ENCODE measurements at regions not wholly inside any gene's neighbourhood (a gene's known extent, or its start where the extent isn't known, plus 50 kb on each side); places are given as distances from the start of the nearest gene placed in this dataset.

DNA sequence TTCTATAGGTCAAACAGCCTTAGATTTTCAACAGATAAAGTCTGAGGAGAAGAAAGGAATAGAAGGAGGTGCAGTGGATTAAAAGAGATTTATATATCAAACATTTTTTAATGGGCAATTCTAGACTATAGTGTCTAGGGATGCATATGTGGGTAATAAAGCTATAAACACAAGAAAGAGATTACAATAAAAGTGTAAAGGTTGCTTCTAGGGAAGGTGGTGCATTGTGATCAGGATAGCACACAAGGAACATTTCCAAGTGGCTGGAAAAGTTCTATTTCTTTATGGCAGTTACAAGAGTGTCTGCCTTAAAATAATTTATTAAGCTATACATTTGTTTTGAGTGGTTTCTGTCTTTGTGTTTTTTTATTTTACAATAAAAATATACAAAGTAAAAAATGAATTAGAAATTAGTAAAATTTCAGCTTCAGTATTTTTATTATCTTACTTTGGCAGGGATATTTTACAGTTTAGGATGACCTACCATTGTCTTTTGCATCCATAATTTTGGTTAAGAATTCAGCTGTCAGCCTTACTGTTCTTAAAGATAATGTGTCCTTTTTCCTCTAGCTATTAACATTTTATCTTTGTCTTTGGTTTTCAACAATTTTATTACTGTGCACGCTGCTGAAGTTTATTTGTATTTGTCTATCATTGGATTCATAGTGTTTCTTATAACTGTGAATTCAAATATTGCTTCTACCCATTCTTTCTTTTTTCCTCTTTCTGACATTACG lies 221.8 kb downstream of the LACC1 start:
- DNase-seq: no peak

DNA sequence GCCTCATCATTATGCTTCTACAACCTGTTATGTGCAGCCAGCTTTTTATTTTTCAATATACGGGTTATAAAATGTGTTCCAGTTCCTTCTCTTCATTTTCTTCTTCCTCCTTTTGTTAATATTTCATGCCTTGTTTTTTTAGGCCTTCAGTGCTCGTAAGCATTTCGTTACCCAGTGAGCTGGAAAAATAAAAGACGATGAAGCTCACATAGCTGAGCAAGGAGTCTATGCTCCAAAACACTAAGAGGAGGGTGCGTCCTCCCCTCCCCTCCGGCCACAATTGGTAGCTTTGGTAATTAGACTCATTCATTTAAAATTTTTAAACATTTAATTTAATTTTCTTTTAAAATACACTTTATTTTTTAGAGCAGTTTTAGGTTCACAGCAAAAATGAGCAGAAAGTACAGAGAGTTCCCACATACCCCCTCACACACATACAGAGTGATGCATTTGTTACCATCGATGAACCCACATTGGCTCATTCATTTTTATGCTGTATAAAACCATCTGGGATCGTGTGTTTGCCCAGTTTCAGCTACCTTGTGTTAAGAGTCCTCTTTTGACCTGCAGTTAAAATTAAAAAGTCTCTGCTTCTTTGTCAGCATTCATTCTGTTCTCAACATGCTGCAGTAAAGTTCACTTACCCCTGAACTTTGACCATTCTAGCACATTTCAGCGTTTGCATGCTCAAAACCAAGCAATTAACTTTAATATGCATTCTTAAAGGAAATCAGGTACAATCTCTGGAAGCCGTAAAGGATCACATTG lies 223.9 kb downstream of the LACC1 start:
- DNase-seq: no peak

DNA sequence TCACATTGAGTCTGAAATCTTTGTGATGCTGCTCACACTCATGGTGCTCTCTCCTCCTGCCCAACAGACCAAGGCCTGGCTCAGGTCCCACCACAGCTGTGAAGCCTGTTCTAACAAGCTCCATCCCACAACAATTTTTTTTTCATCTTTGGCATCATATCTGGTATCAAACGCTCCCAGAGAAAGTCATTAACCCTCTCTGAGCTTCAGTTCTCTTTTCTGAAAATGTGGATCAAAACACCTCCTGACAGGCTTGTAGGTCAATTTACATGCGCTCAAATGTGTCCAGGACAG lies 224.4 kb downstream of the LACC1 start:
- no peak for DNase-seq

DNA sequence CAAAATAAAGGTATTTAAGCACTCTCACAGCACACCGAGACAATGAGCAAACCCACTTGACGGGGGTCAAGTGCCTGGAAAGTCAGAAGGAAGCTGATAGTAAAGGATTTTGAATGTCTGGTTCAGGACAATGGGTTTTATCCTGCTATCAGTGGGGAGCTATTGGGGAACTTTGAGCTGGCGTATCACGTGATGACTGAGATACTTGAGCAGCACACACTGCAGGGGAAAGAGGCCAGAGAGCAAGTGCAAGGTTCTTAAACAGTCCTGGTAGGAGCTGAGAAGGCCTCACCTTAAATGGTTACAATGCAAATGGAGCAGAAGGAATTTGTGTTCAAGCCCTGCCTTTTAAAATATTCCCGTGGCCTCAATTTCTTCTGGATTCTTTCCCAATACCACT lies 225.3 kb downstream of the LACC1 start:
- no peak for DNase-seq

DNA sequence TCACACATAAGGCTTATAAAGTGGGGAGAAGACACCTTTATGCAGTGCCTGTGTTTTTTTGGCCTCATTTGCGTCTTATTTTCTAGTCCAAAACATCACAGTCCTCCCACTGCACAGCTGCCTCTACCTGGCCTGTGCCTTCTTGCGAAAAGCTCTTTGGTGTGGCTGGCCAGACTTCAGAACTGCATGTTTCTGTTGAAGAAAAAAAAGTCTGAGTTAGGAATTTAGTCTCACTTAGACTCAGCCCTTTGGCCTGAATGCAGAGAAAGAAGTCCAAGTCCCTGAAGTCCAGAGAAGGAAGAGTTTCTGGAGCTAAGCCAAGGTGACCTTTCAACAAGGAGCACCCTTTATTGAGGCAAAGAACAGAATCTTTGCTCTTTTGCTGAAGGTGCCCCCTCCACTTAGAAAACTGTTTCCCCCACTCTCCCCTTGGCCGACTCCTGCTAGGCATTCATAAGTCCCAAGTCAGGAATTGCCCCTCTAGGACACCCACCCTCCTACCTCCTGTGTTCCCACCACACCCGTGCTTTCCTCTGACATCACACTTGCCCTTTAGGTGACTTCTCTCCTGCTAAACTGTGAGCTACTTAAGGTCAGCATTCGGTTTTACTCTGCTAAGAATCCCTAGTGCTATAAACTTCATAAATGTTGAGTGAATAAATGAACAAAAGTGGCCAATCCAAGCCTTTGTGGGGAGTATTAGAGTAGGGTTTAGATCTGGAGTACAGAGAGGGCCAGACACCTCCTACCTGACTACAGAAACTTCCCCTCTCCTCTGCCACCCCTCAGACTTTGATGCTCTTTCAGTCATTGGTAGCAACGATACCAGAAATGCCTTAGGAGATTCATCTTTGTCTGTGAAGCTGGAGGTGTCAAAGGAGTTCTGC lies 226.8 kb downstream of the LACC1 start:
- no peak for DNase-seq

DNA sequence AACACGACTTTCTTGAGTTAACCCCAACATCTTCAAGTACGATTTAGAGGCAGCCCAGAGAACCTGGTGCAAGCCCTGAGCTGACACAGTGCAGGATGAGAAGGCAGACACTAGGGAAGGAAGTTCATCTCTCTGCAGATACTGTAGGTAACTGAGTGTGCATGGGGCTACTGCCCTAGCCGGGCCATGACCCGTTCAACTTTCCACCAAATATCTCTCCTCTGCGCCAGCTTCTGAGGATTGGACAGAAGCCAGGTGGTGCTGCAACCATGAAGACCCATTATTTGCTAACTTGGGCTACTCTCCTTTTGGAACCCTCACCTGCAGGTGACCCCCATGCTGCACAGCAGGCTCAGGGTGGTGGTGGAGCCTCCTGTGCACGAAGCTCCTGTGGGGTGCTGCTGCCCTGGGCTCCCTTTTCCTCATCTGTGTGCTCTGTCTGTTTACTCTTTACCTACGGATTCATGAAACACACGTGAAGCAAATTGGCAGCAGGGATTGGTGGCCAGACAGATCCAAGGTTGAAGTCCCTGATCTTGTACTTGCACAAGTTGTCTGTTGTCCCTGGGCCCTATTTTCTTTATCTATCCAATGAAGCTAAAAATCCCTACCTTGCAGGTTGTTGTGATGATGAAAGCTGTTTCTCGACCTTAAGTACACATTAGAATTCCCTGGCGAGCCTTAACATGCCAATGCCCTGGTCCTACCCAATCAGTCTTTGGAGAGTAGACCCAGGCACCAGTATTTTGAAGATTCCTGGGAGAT lies 227.8 kb downstream of the LACC1 start:
- no peak for DNase-seq

DNA sequence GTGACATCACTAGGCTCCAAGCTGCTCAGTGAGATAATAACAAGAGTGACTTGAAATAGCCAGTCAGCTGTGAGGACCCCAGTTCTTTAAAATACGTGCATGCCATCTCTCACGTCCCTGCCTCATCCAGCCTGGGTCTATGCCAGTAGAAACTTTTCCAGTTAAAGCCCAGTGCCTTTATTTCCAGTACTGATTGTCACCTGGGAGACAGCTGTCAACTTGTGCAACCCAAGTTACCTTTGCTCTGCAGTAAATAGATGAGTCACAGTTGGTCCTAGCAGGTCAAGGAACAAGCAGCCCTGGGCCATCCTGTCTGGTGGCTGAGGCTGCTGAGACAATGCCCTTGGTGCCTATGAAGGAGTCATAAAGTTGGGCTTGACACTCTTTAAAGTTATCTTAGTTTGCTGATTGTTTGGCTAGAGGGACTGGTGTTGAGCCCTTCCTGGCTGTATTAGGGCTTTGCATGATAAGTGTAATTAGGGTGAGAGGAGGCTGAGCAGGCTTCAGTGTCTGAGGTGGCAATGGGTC lies 228.7 kb downstream of the LACC1 start:
- DNase-seq: no peak

DNA sequence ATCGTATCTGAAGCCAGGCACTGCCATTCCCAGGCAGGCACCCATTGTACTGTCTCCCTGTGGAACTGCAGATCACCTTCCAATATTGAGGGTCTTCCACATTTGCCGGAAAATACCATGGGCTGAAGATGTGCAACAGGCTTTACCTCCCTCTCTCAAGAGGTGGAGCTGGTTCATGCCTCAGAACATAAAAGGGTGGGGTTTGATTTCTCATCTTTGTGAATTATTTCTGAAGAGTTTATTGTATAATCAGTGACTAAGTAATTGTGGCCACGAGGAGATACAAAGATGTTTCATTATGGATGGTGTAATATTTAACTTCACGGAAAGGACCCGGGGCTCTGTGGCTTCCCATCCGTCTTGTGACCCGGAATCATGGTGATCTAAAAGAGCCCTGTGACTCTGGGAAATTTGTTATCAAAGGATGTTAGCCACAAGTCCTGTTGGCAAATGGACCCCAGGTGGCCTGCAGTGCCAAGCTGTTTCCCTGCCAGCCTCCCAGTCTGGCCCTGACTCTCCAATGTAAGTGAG lies 230.5 kb downstream of the LACC1 start:
- no peak for DNase-seq

DNA sequence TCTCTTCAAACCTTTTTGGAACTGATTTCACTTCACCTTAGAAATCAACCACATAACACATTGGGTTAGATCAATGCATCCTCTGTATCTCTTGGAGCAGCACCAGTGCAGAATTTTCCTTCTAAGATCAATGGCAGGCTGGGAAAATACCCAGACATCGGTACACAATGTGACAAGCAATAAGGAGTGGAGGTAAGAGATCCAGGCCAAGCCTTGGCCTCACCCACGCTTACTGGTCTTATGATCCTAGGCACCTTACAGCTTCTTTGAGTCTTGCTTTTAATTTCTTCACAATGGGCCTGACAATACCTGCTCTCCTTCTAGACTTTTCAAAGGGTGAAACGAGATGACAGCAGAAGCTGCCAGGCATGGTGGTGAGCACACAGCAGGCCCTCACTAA lies 232.0 kb downstream of the LACC1 start:
- no peak for DNase-seq

DNA sequence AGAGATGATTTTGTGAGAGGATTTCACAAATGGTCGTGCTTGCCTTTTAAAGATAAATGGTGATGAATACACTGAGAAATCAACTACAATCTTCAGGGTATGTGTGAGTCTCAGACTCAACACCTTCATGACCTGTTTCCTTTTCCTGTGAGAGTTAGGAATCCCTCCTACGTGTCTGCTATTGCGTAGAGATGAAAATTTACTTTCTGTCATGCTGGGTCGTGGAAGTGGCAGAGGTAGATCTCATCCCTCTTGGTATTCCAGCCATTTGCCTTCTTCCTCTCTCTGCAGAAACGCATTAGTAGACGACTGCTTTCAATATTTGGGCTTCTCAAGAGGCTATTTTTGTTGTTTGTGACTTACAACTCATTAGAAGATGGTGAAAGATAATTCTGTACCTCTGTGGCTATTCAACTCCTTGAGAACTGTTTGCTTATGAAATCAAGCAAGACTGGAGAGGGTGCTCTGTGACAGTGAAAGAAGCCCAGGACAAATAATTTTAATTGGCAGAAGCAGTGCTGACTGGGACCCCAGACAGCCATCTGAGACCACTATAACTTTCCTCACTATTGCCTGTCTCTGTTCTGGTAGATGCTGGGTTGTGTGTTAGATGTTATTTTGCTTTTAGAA lies 233.1 kb downstream of the LACC1 start:
- no peak for DNase-seq

DNA sequence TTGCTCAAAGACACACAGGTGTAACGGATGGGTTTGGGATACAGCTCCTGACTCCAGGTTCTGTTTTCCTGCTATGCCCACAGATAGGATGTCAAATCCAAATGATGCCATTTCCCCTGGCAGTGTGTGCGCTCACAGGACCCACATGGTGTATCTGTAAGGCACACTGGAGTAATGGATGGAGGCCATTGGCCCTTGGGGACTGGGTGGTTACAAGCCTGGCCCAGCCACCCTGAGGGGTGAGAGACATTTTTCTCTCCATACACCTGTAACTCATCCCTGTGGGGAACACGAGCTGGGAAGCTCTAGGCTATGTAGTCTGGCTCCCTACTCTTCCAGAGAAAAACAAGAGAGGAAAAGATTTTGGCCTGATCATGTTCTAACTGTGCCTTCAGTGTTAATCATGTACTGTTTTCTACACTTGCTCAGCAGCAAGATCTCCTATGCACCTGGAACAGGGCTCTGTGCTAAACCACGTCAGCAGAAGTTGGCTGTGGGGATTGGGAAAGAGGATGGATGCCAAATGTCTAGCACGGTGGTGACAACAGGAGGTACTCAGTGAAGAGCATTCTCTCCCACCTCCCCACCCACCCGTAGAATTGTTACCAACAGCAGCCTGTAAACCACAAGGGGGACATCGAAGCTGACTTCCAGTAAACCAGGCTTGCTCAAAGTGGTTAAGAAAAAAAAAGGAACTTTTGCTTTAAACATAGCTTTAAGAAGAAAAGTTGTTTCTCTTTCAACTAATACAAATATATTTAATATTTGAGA lies 237.0 kb downstream of the LACC1 start:
- DNase-seq: peak; percentile 9

DNA sequence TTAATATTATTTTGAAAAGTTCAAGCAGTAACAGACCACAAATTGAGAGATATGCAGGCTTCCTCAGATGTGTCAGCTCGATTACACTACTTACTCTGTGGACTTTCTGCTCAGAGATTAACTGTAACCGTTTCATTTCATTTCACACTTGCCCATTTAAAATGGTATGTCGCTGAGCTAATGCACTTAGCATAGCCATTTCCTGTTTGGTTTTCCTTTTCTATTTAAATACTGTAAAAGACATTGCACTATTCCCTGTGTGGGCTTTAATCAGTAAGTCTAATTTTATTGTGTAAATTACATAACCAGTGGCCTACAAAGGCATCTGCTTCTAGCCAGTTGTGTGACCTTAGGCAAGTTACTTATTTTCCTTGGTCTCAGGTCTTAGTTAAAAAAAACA lies 237.6 kb downstream of the LACC1 start:
- no peak for DNase-seq

DNA sequence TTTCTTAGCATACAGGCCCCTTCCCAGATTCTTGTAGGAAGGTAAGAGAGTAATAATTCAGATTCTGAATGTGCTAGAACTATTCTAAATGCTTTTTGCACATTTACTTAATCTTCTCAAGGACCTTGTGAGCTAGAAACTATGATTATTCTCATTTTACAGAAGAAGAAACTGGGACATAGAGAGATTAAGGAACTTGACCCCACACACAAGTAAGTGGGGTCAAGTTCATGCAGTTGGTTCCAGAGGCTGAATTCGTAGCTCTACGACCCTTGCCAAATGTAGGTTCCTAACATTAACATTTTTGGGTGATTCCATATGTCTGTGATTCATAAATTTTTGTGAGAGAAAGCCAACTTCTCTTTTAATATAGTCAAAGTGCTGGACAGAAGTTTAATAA lies 238.1 kb downstream of the LACC1 start:
- no peak for DNase-seq

DNA sequence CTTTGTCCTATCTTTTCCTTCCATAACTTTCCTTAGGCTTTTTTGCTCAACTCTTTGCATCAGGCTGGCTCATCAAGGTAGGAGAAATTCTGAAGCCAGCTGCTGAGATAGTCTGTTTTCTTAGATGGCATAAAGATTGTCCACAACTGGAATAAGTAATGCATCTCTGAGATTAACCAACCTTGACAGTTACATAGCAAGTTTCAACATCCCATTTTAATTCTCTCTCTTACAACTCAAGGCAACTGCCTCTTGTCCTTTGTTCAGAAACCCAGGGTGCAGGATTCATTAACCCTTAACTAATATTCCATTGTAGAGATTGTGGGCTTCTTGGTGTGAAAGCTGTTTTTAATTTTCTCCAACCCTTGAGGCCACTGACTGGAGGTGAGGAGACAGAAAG lies 239.2 kb downstream of the LACC1 start:
- DNase-seq: no peak

DNA sequence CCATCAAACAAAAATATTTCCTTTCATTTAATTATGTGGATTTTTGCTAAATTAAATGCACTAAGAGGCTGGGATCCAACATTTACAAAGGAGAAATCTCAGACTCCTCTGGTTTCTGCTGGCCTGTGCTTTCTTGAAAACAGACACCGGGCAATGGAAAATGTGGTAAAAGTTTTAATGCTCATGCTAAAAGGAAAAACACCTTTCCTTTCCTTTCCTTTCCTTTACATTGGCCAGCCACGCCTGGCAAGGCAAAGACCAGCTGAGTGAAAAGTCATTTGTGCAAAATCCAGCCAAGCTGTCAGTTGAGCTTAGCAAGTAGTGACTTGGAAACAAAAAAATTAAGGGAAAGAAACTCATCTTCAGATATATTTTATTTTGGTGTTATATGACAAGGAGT lies 240.3 kb downstream of the LACC1 start:
- no peak for DNase-seq

DNA sequence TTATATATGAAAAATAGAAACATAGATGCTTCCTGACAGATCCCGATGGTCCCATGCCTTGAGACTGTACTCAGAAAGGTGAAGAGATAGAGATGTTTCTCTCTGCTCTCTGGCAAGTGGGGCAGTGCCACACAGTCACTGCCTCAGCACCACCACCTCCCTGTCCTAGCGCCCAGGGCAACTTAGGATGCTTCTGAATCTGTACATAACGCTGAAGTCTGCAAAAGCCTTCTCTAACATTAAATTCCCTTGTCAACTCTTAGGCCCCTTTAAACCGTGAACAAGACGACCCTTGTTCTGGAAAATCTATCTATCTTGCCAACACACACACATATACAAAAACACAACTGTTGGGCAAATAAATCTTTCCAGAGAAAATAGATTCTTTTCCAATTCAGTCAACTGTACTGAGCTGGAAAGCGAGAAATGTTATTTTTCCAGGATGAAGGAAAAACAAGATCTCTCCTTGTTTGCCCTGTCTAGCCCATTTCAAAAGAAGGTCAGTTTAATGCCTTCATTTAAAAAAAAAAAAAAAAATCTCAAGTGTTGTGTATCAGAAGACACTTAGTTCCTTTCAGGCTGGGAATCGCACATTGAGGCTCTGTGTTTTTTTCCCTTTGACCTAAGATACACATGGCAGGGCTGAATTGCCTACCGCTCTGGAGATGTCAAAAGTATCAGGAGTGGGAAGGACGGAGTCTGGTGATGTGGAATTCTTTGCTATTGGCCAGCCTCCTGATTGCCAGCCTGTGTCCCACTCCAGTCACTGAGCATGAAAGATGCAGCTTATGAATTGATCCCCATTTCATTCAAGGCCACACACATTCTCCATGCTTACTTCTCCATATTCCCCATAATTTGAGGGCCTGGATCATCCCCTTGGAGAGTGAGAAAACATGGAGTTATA lies 241.4 kb downstream of the LACC1 start:
- no peak for DNase-seq

DNA sequence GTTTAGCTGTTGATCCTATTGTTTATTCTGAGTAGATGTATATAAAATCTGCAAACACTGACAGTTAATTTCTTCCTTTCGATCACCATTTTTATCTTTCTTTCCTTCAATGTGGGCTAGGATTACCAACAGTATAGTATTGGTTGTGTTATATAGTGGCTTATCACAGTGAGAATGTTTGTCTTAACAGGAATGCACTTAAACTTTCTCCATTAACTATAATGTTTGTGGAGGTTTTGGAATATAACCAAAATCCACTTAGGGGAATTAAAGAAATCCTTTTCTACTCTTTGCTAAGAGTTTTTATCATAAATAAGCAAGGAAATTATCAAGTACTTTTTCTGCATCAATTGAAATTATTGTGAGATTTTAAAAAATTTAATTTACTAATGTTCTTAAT lies 244.6 kb downstream of the LACC1 start:
- DNase-seq: no peak

DNA sequence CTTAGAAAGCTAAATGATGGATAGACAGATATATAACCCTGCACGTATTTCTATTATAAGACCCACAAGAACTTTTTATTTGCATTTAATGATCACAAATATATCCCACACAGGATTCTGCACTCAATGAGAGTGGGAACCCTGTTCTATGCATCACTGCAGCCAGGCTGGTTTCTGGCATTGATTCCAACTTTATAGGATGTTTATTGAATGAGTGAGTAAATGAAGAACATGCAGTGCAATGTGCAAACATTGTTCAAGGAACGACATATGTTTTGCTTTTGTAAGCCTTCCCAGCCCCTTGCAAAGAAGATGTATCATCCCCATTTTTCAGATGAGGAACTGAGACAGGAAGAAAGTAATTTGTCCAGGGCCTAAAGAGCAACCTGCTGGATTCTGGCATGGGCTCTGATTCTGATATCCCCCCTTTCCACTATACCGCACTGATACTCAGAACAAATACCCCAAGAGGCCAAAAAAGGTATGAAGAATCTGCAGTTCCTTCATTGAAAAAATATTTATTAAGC lies 246.3 kb downstream of the LACC1 start:
- no peak for DNase-seq

DNA sequence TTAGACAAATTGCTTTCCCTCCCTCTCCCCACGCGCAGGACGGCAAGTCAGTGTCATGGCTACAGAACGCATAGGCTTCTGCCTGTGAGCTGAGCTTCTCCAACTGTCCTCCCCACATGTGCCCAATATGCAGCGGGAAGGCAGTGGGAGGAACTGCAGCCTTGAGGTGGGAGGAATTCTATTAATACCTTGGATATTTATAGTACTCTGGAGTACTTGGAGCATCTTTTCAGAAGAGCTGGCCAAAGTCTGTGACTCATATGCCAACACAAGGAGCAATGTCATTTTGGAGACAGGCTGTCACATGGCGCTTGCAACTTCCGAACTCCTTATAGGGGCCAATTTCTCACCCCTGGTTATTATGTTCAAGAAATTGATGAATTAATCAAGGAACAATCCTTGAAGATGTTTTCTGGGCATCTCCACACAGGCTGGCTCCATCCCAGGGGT lies 245.0 kb upstream of the SERP2 start:
- no peak for DNase-seq

DNA sequence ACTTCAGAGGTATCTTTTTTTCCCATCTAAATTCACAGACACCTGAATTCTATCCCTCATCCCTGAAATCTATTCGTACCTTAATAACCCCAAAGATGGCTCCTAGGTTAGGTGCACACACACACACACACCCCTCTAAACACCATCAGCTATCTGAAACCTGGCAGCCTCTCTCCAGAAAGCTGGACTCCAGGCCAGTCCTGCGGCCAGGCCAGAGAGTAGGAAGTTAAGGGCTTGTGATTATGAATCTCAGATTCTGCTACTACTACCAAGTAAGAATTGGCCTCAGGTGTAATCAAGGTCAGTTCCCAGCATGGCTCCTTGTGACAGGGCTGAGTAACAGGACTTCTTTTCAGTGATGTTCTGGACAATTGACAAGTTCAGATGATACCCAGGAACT lies 244.2 kb upstream of the SERP2 start:
- DNase-seq: no peak

All from CD4-positive, alpha-beta T cell treated with Interferon gamma for 1 hour (primary cell).